Endothelial cell of umbilical vein (primary cell): ENCODE measurements at regions not wholly inside any gene's neighbourhood (a gene's known extent, or its start where the extent isn't known, plus 50 kb on each side); places are given as distances from the start of the nearest gene placed in this dataset.

Experiments
- BruUV-seq: library from RNA; stranded (reverse); fragments of 400-500 nt; replicated peaks from 2 replicates; lab custom pipeline; 2021; lab: Mats Ljungman, UMichigan
- CTCF ChIA-PET: fragments of 300-600, 350-600 bp; sonication (Branson Sonifier 250); formaldehyde crosslinking; loops from one replicate; lab custom pipeline; 2021; ENCODE audit warnings: antibody characterized with exemption, inconsistent platforms; lab: Charles Lee
- POLR2A ChIA-PET: fragments of 300-600, 350-600 bp; sonication (Branson Sonifier 250); formaldehyde crosslinking; loops from one replicate; lab custom pipeline; 2021; ENCODE audit warnings: antibody characterized with exemption, inconsistent platforms; lab: Charles Lee
- DNase-seq: peaks from one replicate; pipeline ENCODE4 v3.0.0-alpha.2; 2011; ENCODE audit warnings: low read depth, low spot score
- FAIRE-seq: peaks from 2 replicates; lab custom pipeline; 2011; peaks lifted over from hg19 to GRCh38; lab: Jason Lieb, UNC
- H2AFZ ChIP-seq: 2 replicates; pipeline ENCODE4 v1.6.0; 2012; ENCODE audit warnings: low read depth, low read length, control low read depth, inconsistent platforms
- H3K27ac ChIP-seq: 2 replicates; pipeline ENCODE4 v1.5.1; 2011; ENCODE audit warnings: low read depth, mild to moderate bottlenecking, control low read depth, low read length, moderate library complexity; ENCODE audit not compliant: insufficient read depth
- H3K27me3 ChIP-seq, 2 experiments: 2 replicates each; pipeline versions ENCODE4 v1.6.0 to v1.6.1; 2011; ENCODE audit warnings: low read length in 2 of 2, mixed read lengths in 1 of 2; ENCODE audit not compliant: control insufficient read depth in 2 of 2, insufficient read depth in 2 of 2
- H3K36me3 ChIP-seq, 2 experiments: 2 replicates in 1 of 2; 3 replicates in 1 of 2; pipeline ENCODE4 v1.5.1; 2011; ENCODE audit warnings: low read length in 2 of 2, mild to moderate bottlenecking in 1 of 2, moderate library complexity in 1 of 2; ENCODE audit not compliant: control insufficient read depth in 2 of 2, insufficient read depth in 2 of 2; ENCODE audit errors: extremely low read depth in 1 of 2
- H3K4me1 ChIP-seq: 3 replicates; pipeline ENCODE4 v1.5.1; 2011; ENCODE audit warnings: mild to moderate bottlenecking, low read length; ENCODE audit not compliant: control insufficient read depth, insufficient read depth; ENCODE audit errors: extremely low read depth
- H3K4me2 ChIP-seq: 2 replicates; pipeline ENCODE4 v1.6.1; 2011; ENCODE audit warnings: low read length, control low read depth, mixed read lengths; ENCODE audit not compliant: insufficient read depth
- H3K4me3 ChIP-seq, 3 experiments: fragments of 200-600 bp in 1 of 3; sonication (generic), shearing (Covaris generic) in 1 of 3; replicated peaks in 1 of 3; 2 replicates each; pipeline ENCODE4 v1.5.1; 2011 to 2016; ENCODE audit warnings: control low read depth in 3 of 3, low read length in 3 of 3, mild to moderate bottlenecking in 2 of 3, inconsistent platforms in 1 of 3, low read depth in 1 of 3, moderate library complexity in 1 of 3; ENCODE audit not compliant: insufficient read depth in 1 of 3
- H3K79me2 ChIP-seq: 2 replicates; pipeline ENCODE4 v1.6.0; 2012; ENCODE audit warnings: low read length, inconsistent platforms; ENCODE audit not compliant: control insufficient read depth, insufficient read depth
- H3K9ac ChIP-seq: replicated peaks from 2 replicates; pipeline ENCODE3; 2011; ENCODE audit warnings: low read length, control low read depth; ENCODE audit not compliant: insufficient read depth; ENCODE audit errors: extremely low read depth
- H3K9me1 ChIP-seq: replicated peaks from 3 replicates; pipeline ENCODE4 v1.6.0; 2011; ENCODE audit warnings: mild to moderate bottlenecking, low read length; ENCODE audit not compliant: control insufficient read depth, insufficient read depth; ENCODE audit errors: extremely low read depth
- H3K9me3 ChIP-seq: replicated peaks from 2 replicates; pipeline ENCODE4 v1.5.1; 2012; ENCODE audit warnings: low read length, inconsistent platforms; ENCODE audit not compliant: control insufficient read depth, insufficient read depth
- H4K20me1 ChIP-seq: replicated peaks from 2 replicates; pipeline ENCODE3; 2011; ENCODE audit warnings: mild to moderate bottlenecking, low read length; ENCODE audit not compliant: control insufficient read depth, insufficient read depth; ENCODE audit errors: extremely low read depth
- EZH2 ChIP-seq: IDR thresholded peaks from 2 replicates; pipeline ENCODE4 v1.6.1; 2012; ENCODE audit warnings: borderline replicate concordance, low read depth, mild to moderate bottlenecking, moderate library complexity, low read length, inconsistent platforms; ENCODE audit not compliant: severe bottlenecking
- FOS ChIP-seq: IDR thresholded peaks from 2 replicates; pipeline ENCODE4 v1.6.1; 2011; ENCODE audit warnings: mild to moderate bottlenecking, low read length, moderate library complexity, borderline replicate concordance; ENCODE audit not compliant: insufficient read depth
- GATA2 ChIP-seq: IDR thresholded peaks from 2 replicates; pipeline ENCODE4 v1.7.0; 2011; ENCODE audit warnings: low read depth, mild to moderate bottlenecking, moderate library complexity, mixed read lengths, low read length; ENCODE audit not compliant: insufficient read length, insufficient read depth
- JUN ChIP-seq: IDR thresholded peaks from 2 replicates; pipeline ENCODE4 v1.6.1; 2011; ENCODE audit warnings: borderline replicate concordance, low read depth; ENCODE audit not compliant: insufficient read length, insufficient read depth
- MAX ChIP-seq: IDR thresholded peaks from 2 replicates; pipeline ENCODE4 v1.6.1; 2011; ENCODE audit not compliant: insufficient read depth, insufficient read length
- MYC ChIP-seq: IDR thresholded peaks from one replicate; pipeline ENCODE4 v1.6.1; 2011; ENCODE audit warnings: mild to moderate bottlenecking, low read depth, low read length
- POLR2A ChIP-seq: IDR thresholded peaks from 2 replicates; pipeline ENCODE4 v1.6.1; 2012; ENCODE audit warnings: low read depth, mild to moderate bottlenecking, control low read depth, low read length
- POLR2AphosphoS5 ChIP-seq: IDR thresholded peaks from 2 replicates; pipeline ENCODE4 v1.6.1; 2012; ENCODE audit warnings: low read depth, mild to moderate bottlenecking, control low read depth, low read length, moderate library complexity; ENCODE audit not compliant: insufficient read depth
- dilution Hi-C: fragments of 300-500 bp; cut with MboI; formaldehyde crosslinking; loops from one replicate; pipeline ENCODE4 v1.15.0; 2019; ENCODE audit warnings: low sequenced_read_pairs; ENCODE audit not compliant: extremely low pct_ligation_motif_present
- intact Hi-C: fragments of 100-400 bp; cut with micrococcal nuclease; formaldehyde crosslinking; loops from one replicate; pipeline ENCODE4 v1.10.0; 2022
- TF ChIP-seq, protein P1 (sequence below), 2 donors: IDR thresholded peaks; 1 replicate in 1 of 2; 2 replicates in 1 of 2; pipeline ENCODE4 v1.5.1; 2011; ENCODE audit warnings: low read length in 2 of 2, mild to moderate bottlenecking in 2 of 2, moderate library complexity in 2 of 2, control low read depth in 1 of 2, inconsistent platforms in 1 of 2, low read depth in 1 of 2; ENCODE audit not compliant: insufficient read depth in 1 of 2; ENCODE audit errors: extremely low read depth in 1 of 2

- Histone ChIP-seq H3K36me3 (no peaks in the 10 kb centered on the region), H4K20me1 (no peaks in the 10 kb centered on the region), H3K9me3 (no peaks in the 10 kb centered on the region), H3K27ac (no peak overlapping the region), H3K4me1 (no peaks in the 10 kb centered on the region), H3K9ac (no peak overlapping the region), H2AFZ (no peak overlapping the region), H3K27me3 (no peaks in the 10 kb centered on the region), H3K79me2 (no peaks in the 10 kb centered on the region), H3K4me3 (no peak overlapping the region), H3K4me2 (no peak overlapping the region), H3K9me1 (no peaks in the 10 kb centered on the region)
- no peak for TF ChIP-seq EZH2
- TF ChIP-seq, protein P1, sequence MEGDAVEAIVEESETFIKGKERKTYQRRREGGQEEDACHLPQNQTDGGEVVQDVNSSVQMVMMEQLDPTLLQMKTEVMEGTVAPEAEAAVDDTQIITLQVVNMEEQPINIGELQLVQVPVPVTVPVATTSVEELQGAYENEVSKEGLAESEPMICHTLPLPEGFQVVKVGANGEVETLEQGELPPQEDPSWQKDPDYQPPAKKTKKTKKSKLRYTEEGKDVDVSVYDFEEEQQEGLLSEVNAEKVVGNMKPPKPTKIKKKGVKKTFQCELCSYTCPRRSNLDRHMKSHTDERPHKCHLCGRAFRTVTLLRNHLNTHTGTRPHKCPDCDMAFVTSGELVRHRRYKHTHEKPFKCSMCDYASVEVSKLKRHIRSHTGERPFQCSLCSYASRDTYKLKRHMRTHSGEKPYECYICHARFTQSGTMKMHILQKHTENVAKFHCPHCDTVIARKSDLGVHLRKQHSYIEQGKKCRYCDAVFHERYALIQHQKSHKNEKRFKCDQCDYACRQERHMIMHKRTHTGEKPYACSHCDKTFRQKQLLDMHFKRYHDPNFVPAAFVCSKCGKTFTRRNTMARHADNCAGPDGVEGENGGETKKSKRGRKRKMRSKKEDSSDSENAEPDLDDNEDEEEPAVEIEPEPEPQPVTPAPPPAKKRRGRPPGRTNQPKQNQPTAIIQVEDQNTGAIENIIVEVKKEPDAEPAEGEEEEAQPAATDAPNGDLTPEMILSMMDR (IDR thresholded peaks at IDR 0.05; ENCODE audit: extremely low read depth in 1 of 2, insufficient read depth in 1 of 2, low read depth in 1 of 2, low read length in 2 of 2) = no peak
- TF ChIP-seq GATA2 = no peak
- TF ChIP-seq FOS = no peak
- no peak for TF ChIP-seq JUN
- TF ChIP-seq POLR2AphosphoS5 = no peak
- no peak for TF ChIP-seq MYC
- TF ChIP-seq POLR2A = no peak
- TF ChIP-seq MAX = no peak
- dilution Hi-C loops (no loop called here), intact Hi-C loops (no loop called here)
- POLR2A ChIA-PET = no interaction called here
- DNase-seq = no peak
- FAIRE-seq = no peak
- CTCF ChIA-PET = no interaction called here
- BruUV-seq = no TSS peak
These were observed 121.2 kb downstream of the SPATA19 start for GRCh38 chr11:133724116-133724515.
